ENCODE measurements at regions not wholly inside any gene's neighbourhood (a gene's known extent, or its start where the extent isn't known, plus 50 kb on each side); places are given as distances from the start of the nearest gene placed in this dataset.
"Not testable (repeated sequence)": the region's sequence is repeated elsewhere in the genome, so short reads cannot be mapped to it uniquely, and the experiment has no call there.

DNA sequence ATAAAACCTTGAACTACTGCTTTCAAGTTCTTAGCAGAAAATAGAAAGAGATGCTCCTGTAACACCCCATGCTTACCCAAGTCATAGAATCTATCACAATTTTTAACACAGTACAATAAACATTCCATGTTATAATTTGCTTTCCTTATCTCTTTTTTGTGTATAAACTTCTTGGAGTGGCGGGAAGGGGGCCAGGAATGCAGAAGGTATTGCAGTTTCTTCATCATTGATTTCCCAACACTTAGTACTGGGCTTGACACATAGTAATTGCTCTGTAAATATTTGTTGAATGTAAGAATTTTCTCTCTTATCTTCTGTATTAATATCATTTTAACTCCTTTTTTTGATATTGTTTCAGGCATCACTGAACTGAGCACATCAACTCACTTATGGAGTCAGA, 535.8 kb downstream of the KCTD12 start:
- DNase-seq (ENCODE audit: low read depth, low spot score) = no peak

- no peak for DNase-seq (ENCODE audit: low read depth, low spot score)
Measured at GRCh38 chr13:76349700-76350099, 536.5 kb downstream of the KCTD12 start.

- DNase-seq (ENCODE audit: low read depth, low spot score) = no peak
Measured at GRCh38 chr13:76339649-76340048, 546.6 kb downstream of the KCTD12 start.

DNA sequence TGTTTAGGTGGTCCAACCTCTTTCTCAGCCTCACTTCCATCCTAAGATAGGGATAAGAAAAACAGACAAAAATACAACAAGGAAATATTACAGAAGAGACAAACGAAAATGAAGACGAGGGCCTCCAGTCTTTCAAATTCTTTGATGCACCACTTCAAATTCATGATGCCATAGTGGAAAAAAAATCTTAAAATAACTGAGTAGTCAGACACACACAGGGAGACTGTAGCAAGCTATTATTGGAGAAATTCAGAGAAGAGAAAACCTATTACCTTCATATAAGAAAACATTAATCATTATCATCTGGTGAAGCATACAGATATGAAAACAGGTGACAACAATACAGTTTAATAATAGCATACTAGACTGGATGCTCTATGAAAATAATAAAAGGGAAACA, 548.2 kb downstream of the KCTD12 start:
- no peak for DNase-seq (ENCODE audit: low read depth, low spot score)

DNA sequence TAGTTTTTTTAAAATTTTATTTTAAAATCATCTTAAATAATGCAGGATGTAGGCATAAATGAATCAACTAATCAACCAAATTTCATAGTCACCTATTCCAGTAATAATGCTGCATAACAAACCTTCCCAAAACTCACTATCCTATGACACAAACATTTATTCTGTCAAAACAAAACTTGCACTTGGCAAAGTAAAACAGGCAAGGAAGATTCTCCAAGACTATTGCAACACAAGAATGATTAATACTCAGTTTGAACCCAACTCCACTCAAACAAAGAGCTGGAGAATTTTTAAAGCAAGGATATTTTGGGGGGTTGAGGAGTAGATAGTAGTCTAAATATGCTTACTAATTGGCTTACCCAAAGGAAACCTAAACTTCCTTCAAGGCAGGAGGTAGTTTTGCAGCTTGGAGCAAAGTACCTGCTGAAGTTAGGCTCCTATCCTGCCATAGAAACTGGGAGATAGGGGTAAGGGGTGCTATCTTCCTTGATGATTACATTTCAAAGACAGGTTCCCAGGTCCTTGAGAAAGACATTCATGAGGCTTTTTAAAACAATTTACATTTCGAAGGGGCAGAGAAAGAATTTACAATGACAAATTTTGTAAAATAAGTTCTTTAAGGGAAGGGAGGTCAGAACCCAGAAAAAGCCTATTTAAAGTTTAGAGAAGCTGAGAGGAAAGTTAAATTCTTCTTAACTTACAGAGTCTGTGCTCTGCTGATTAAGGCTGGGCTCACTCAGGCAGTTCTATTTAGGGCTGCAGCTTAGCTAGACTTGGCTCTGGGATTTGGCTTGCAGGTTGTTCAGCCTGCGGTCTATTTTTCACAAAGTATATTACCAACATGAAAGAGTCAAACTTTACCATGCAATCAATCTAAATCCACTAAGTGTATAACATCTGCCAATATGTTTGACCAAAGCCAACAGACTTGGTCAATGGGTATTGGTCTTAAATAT, 549.0 kb downstream of the KCTD12 start:
- no peak for DNase-seq (ENCODE audit: low read depth, low spot score)

DNA sequence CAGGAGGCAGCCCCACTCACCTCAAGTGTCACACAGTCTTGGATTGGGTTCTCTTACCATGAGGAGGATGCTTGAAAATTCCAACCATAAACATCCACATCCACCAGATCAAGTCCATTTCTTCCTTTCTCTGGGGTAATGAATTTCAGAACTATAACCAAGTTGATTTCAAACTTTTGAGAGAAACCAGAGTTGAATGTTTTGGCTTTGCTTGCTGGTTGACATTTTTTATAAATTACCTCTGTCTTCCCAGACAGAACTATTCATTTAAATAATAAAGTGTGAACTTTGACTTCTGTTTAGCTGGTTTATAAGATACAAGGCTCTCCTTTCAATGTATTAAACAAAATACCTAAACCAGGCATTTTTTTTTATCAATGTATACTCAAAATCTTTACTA, 550.7 kb downstream of the KCTD12 start:
- no peak for DNase-seq (ENCODE audit: low read depth, low spot score)

DNA sequence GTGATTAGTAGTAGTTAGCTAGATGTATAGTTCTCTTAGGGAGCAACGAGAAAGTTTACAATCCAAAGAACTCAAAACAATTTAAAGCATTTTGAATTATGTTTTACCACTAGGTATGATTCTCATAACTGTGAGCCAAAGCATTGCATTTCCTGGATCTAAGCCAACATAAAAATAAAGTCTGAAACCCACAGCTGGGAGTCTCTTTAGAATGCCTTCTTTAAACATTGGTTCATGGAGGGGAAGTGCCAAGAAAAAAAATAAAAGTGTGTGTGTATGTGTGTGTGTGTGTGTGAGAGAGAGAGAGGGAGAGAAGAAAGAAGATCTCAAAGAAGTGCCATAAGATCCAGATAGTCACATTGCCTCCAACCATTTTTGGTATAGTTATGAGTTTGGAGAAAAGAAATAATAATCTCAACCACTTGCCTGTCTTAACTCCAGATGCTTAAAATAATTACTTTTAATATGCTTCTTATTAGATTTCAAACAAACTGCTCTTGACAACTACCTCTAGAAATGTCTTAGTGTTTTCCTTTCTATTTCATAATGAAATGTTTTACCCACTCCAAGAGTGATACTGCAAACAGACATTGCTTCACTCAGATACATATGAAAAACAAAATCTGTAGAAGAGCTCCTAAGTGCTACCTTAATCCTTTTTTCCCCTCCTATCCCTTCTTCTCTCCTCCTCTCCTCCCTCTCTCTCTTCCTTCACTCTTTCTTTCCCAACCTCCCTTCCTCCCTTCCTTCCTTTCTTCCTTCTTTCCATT, 554.1 kb downstream of the KCTD12 start:
- peak; percentile 75 for DNase-seq (ENCODE audit: low read depth, low spot score)

DNA sequence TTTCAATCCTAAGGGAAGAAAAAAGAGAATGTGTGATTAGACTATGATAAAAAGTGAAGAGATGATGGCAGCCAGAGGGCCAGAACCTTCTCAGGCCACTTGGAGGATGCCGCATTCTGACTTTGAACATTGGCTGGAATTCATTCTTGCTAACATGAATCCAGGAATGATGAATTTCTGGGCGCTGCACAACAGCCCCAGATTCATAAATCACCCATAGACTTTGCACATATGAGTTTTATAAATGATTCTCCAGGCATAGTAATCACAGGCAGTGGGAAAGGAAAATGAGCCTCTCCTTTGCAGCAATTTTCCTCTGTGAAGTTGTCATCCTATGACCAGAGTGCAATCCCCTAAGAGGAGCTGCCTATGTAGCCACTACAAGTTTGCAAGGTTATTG, 555.4 kb downstream of the KCTD12 start:
- DNase-seq (ENCODE audit: low read depth, low spot score) = no peak

- no peak for DNase-seq (ENCODE audit: low read depth, low spot score)
Measured at GRCh38 chr13:76329866-76330580, 556.2 kb downstream of the KCTD12 start.

GRCh38 chr13:76329004-76329403, 557.2 kb downstream of the KCTD12 start:
- no peak for DNase-seq (ENCODE audit: low read depth, low spot score)

GRCh38 chr13:76326343-76326742, 559.9 kb downstream of the KCTD12 start:
- DNase-seq (ENCODE audit: low read depth, low spot score) = no peak

DNA sequence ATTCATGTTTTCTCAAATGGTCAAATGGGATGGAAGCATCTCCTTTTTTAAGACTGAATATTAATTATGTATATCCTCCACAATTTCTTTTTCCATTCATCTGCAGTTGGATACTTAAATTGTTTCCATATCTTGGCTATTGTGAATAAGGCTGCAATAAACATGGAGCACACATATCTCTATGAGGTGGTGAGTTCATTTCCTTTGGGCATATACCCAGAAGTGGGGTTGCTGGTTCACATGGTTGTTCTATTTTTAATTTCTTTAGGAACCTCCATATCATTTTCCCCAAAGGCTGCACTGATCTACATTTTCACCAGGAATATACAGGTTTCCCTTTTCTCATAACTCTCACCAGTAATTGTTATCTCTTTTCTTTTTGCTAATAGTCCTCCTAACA, 566.3 kb downstream of the KCTD12 start:
- no peak for DNase-seq (ENCODE audit: low read depth, low spot score)

DNA sequence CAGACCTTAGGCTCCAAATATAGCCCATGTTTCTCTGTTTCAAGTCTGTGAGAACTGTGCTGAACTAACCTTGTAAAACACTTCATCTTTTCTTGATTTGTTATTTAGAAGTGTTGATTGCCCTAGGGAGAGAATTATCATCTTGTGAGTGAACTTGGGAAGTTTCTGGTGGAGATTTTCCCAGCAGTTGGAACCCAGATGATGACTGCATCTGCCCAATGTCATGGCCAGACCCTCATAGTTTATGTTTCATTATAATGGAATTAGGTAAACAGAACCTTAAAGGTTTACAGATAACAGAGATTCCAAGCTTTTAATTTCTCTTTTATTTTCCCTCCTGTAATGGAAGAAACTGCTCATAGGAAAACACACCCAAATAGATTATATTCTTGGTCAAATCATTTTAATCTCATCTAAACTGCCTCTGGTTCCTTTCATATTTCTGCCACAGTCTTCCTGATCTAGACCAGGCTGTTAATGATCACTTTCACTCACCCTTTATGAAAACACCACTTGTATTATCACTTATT, 569.1 kb downstream of the KCTD12 start:
- no peak for DNase-seq (ENCODE audit: low read depth, low spot score)

GRCh38 chr13:76314495-76314894, 571.7 kb downstream of the KCTD12 start:
- no peak for DNase-seq (ENCODE audit: low read depth, low spot score)

GRCh38 chr13:76307142-76307541, 579.1 kb downstream of the KCTD12 start:
- no peak for DNase-seq (ENCODE audit: low read depth, low spot score)

DNA sequence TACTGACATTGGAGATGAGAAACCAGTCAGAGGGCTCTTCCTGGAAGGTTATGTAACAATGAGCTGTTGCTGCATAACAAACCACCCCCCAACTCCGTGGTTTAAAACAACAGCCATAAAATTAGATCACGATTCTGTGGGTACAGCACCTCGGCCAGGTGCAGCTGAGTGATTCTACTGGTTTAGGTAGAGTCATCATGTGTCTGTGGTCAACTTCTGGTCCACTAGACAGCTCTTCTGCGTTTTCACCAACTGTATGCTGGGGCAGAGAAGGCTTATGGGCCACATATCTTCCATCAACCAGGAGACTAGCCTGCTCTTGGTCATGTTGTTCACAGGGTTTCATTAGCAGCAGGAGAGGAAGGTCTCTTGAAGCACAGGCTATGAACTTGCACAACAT, 585.5 kb downstream of the KCTD12 start:
- DNase-seq (ENCODE audit: low read depth, low spot score) = no peak

DNA sequence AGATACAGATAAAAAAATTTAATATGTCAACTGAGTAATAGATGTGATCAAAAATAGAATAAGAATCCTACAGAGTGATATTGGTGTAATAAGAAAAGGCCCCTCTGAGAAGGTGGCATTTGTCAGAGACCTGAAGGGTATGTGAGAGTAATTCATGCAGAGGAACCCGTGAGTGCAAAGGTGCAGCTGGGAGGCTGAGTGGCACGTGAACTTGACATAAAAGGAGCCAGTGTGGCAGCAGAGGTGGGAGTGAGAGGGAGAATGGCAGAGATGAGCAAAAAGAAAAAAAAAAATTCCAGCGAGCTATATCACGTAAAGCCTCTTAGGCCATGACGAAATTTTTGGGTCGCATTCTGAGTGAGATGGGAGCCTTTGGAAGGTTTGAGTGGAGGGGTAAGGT, 588.9 kb downstream of the KCTD12 start:
- DNase-seq (ENCODE audit: low read depth, low spot score) = no peak

DNA sequence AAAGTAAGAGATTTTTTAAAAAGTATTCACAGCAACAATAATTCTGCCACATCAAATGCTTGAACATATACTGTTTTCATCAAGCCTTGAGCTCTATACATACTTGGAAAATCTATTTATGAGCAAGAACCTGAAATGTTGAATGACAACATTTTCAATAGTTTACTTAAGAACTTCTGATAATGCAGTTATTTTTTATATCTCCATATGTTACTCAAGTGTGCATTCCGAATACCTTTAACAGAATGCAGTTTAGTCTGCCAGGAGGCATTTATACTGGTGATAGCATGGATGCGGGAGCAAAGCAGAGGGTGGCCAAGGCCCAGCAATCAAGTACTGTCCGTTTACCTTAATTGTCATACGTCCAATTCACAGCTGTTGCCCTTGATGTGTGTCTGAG, 589.5 kb downstream of the KCTD12 start:
- DNase-seq (ENCODE audit: low read depth, low spot score) = no peak

DNA sequence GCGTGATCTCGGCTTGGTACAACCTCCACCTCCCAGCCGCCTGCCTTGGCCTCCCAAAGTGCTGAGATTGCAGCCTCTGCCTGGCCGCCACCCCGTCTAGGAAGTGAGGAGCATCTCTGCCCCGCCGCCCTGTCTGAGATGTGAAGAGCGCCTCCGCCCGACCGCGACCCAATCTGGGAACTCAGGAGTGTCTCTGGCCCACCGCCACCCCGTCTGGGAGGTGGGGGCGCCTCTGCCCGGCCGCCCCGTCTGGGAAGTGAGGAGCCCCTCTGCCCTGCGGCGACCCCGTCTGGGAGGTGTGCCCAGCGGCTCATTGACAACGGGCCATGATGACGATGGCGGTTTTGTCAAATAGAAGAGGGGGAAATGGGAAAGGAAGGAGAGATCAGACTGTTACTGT, 591.2 kb downstream of the KCTD12 start:
- not testable (repeated sequence) for DNase-seq (ENCODE audit: low read depth, low spot score)

DNA sequence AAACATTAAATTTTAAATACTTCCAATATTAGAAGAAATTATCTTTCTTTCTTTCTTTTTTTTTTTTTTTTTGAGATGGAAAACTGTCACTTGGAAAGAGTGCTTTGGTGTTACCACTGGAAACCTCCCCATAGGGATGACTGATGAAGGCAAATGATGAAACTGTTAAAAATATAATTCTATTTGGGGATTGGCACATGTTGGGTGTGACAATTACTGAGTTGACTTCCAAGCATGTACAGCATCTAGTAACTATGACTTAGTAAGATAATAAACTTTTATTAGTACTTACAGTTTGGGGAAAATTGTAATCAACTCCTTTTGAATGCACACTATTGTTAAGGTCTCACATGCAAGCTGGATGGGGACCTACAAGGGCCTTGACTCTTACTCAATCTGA, 592.5 kb downstream of the KCTD12 start:
- no peak for DNase-seq (ENCODE audit: low read depth, low spot score)

GRCh38 chr13:76293346-76293745, 592.9 kb downstream of the KCTD12 start:
- peak; percentile 85 for DNase-seq (ENCODE audit: low read depth, low spot score)

DNA sequence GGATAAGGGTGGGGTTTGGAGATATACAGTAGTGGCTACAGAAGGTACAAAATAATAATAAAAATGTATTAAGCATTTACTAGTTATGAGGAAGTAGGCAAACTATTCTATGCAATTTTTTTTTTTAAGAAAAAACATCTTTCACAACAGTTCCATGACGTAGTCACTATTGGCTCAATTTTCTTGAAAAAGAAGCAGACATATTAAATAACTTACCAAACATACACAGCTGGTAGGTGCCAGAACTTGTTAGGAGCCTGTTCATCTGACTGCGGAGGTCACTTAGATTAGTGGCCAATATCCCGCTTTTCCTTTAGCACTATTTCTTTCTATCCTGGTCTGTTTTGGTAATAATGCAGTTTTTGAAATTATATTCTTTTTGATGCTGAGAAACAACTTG, 593.5 kb downstream of the KCTD12 start:
- no peak for DNase-seq (ENCODE audit: low read depth, low spot score)

Data from brain pericyte (primary cell).